ENCODE measurements at regions not wholly inside any gene's neighbourhood (a gene's known extent, or its start where the extent isn't known, plus 50 kb on each side); places are given as distances from the start of the nearest gene placed in this dataset.

DNA sequence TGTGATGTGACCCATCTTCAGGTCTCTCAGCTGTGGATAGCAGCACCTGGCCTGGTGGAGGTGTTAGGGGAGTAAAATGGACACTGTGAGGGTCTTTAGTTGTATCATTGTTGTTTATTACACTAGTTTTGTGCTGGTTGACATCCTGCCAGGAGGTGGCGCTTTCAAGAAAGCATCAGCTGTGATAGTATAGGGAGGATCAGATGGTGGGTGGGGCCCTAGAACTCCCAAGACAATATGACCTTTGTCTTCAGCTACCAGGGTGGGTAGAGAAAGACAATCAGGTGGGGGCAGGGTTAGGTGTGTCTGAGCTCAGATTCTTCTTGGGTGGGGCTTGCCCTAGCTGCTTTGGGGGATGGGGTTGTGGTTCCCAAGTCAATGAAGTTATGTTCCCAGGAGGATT lies 162.8 kb downstream of the PPP1R2C start:
- H3K4me1 ChIP-seq (ENCODE audit: control insufficient read depth in 1 of 2, low read depth in 2 of 2), result no peaks in the 10 kb centered on the region
- no peak overlapping the region for H3K4me3 ChIP-seq
- no peaks in the 10 kb centered on the region for H3K27me3 ChIP-seq (replicated peaks; ENCODE audit: insufficient read depth)
- no peaks in the 10 kb centered on the region for H3K9me3 ChIP-seq
- H3K36me3 ChIP-seq, result no peaks in the 10 kb centered on the region
- ATAC-seq (ENCODE audit: insufficient number of reproducible peaks, low FRiP score, low read depth), result no peak
- no peak overlapping the region for H3K27ac ChIP-seq
- TF ChIP-seq, protein P1, sequence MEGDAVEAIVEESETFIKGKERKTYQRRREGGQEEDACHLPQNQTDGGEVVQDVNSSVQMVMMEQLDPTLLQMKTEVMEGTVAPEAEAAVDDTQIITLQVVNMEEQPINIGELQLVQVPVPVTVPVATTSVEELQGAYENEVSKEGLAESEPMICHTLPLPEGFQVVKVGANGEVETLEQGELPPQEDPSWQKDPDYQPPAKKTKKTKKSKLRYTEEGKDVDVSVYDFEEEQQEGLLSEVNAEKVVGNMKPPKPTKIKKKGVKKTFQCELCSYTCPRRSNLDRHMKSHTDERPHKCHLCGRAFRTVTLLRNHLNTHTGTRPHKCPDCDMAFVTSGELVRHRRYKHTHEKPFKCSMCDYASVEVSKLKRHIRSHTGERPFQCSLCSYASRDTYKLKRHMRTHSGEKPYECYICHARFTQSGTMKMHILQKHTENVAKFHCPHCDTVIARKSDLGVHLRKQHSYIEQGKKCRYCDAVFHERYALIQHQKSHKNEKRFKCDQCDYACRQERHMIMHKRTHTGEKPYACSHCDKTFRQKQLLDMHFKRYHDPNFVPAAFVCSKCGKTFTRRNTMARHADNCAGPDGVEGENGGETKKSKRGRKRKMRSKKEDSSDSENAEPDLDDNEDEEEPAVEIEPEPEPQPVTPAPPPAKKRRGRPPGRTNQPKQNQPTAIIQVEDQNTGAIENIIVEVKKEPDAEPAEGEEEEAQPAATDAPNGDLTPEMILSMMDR (IDR thresholded peaks at IDR 0.05), result no peak
- no peak for DNase-seq (ENCODE audit: low spot score)

DNA sequence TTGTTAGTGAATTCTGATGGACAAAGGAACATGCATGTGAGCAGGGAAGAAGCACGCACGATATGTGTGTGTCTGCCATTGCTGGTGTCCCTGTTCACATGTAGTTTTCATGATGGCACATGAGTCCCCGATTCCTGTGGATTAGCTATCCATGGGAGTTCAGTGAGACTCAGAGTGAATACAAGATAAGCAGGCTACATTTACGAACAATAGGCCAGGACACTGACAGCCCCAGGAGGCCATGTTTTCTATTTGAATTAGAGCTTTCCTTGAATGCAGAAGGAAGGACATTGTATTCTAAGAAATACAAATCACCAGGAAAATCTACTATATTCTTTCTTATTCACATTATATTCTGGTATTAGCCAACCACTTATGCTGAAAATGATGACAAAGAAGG lies 171.4 kb downstream of the PPP1R2C start:
- TF ChIP-seq, protein P1 (IDR thresholded peaks at IDR 0.05), result no peak
- no peak overlapping the region for H3K4me3 ChIP-seq
- H3K27ac ChIP-seq, result no peak overlapping the region
- no peaks in the 10 kb centered on the region for H3K36me3 ChIP-seq
- H3K27me3 ChIP-seq (replicated peaks; ENCODE audit: insufficient read depth), result no peaks in the 10 kb centered on the region
- no peaks in the 10 kb centered on the region for H3K4me1 ChIP-seq (ENCODE audit: control insufficient read depth in 1 of 2, low read depth in 2 of 2)
- ATAC-seq (ENCODE audit: insufficient number of reproducible peaks, low FRiP score, low read depth) (no peak), DNase-seq (ENCODE audit: low spot score) (no peak)
- H3K9me3 ChIP-seq, result no peaks in the 10 kb centered on the region

DNA sequence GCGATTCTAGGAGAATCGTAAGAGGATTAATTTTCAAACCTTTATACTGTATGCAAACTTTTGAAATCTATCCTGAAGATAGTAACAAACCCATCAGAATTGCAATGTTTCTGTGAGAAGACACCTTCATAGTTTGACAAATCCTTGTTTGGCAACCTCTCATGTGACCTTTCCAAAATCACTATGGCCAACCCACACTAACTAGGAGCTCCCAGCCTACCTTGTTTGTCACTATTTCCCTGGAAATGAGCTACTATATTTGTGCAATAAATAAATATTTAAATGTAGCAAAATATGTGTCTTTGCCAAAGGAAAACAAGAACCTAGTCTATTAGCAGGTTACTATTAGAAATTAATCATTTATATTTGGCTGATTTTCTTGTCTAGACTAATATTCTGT lies 173.7 kb downstream of the PPP1R2C start:
- H3K27ac ChIP-seq, result no peak overlapping the region
- no peaks in the 10 kb centered on the region for H3K36me3 ChIP-seq
- H3K9me3 ChIP-seq, result no peaks in the 10 kb centered on the region
- no peak for DNase-seq (ENCODE audit: low spot score)
- TF ChIP-seq, protein P1 (IDR thresholded peaks at IDR 0.05), result no peak
- no peak overlapping the region for H3K4me3 ChIP-seq
- H3K4me1 ChIP-seq (ENCODE audit: control insufficient read depth in 1 of 2, low read depth in 2 of 2), result no peaks in the 10 kb centered on the region
- ATAC-seq (ENCODE audit: insufficient number of reproducible peaks, low FRiP score, low read depth), result no peak
- no peaks in the 10 kb centered on the region for H3K27me3 ChIP-seq (replicated peaks; ENCODE audit: insufficient read depth)

DNA sequence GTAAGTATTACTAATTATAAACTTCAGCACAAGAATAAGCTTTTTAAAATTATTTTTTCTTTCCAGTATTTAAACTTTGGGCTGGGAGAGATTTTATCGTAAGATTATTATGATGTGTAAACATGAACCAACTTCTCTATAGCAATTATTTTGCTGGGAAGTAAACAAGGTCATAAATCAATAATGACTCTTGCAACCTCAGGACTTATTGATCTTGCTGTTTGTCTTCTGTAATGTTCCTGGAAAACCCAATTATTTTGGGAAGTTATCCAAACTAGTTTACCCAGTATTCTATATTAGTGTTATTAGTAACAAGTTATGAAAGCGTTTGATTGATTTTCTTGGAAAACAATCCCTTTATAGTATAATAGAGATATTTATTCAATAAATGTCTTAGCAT lies 174.9 kb downstream of the PPP1R2C start:
- DNase-seq (ENCODE audit: low spot score) (no peak), ATAC-seq (ENCODE audit: insufficient number of reproducible peaks, low FRiP score, low read depth) (no peak)
- TF ChIP-seq, protein P1 (IDR thresholded peaks at IDR 0.05), result no peak
- Histone ChIP-seq H3K27me3 (replicated peaks; ENCODE audit: insufficient read depth) (no peaks in the 10 kb centered on the region), H3K4me1 (ENCODE audit: control insufficient read depth in 1 of 2, low read depth in 2 of 2) (no peaks in the 10 kb centered on the region), H3K4me3 (no peak overlapping the region), H3K36me3 (no peaks in the 10 kb centered on the region), H3K27ac (no peak overlapping the region), H3K9me3 (no peaks in the 10 kb centered on the region)

DNA sequence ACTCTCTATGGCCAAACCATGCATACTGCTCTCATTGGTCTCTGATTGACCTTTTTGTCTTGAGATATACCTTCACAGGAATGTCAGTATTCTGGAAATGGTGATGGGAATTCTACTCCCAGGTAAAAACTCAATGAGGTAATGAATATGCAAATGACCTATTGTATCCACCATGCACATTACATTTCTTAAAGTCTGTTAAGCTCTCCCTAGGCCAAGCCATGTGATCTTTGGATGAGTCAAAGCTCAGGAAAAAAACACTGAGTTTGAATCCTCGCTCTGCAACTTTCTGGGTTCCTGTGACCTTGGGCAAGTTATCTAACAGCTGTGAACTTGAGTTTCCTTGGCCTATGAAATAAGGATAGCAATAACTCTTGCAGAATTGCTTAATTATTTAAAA lies 175.4 kb downstream of the PPP1R2C start:
- H3K27me3 ChIP-seq (replicated peaks; ENCODE audit: insufficient read depth), result no peaks in the 10 kb centered on the region
- no peak overlapping the region for H3K4me3 ChIP-seq
- H3K36me3 ChIP-seq, result no peaks in the 10 kb centered on the region
- H3K27ac ChIP-seq, result no peak overlapping the region
- ATAC-seq (ENCODE audit: insufficient number of reproducible peaks, low FRiP score, low read depth) (no peak), DNase-seq (ENCODE audit: low spot score) (no peak)
- no peaks in the 10 kb centered on the region for H3K4me1 ChIP-seq (ENCODE audit: control insufficient read depth in 1 of 2, low read depth in 2 of 2)
- no peaks in the 10 kb centered on the region for H3K9me3 ChIP-seq
- TF ChIP-seq, protein P1 (IDR thresholded peaks at IDR 0.05), result no peak
